HG02938 (cell line): ENCODE measurements at regions not wholly inside any gene's neighbourhood (a gene's known extent, or its start where the extent isn't known, plus 50 kb on each side); places are given as distances from the start of the nearest gene placed in this dataset.

Experiments
- ATAC-seq: cut with Tn5 transposase; IDR thresholded peaks from one replicate; pipeline ENCODE4 v1.9.1; 2021; ENCODE audit warnings: mild to moderate bottlenecking, moderate library complexity; ENCODE audit not compliant: unreplicated experiment

GRCh38 chr4:182083671-182084410 lies 159.4 kb upstream of the TENM3 start:
- ATAC-seq, result no peak

- no peak for ATAC-seq
These were observed 158.1 kb upstream of the TENM3 start for GRCh38 chr4:182085051-182085480.

GRCh38 chr4:182089326-182089725 lies 153.9 kb upstream of the TENM3 start:
- no peak for ATAC-seq

- ATAC-seq, result no peak
These were observed 153.0 kb upstream of the TENM3 start for GRCh38 chr4:182090186-182090585.

- no peak for ATAC-seq
These were observed 152.1 kb upstream of the TENM3 start for GRCh38 chr4:182091128-182091527.

GRCh38 chr4:182093431-182093831 lies 149.8 kb upstream of the TENM3 start:
- no peak for ATAC-seq

- ATAC-seq, result no peak
These were observed 149.3 kb upstream of the TENM3 start for GRCh38 chr4:182093935-182094334.

- ATAC-seq, result no peak
These were observed 141.6 kb upstream of the TENM3 start for GRCh38 chr4:182101618-182102017.

- ATAC-seq, result no peak
These were observed 140.6 kb upstream of the TENM3 start for GRCh38 chr4:182102576-182102975.

- no peak for ATAC-seq
These were observed 139.4 kb upstream of the TENM3 start for GRCh38 chr4:182103614-182104319.

- no peak for ATAC-seq
These were observed 137.8 kb upstream of the TENM3 start for GRCh38 chr4:182105416-182105815.

GRCh38 chr4:182107931-182108330 lies 135.3 kb upstream of the TENM3 start:
- ATAC-seq, result no peak

GRCh38 chr4:182111586-182111985 lies 131.6 kb upstream of the TENM3 start:
- no peak for ATAC-seq

- ATAC-seq, result no peak
These were observed 129.4 kb upstream of the TENM3 start for GRCh38 chr4:182113779-182114178.

- ATAC-seq, result no peak
These were observed 118.8 kb upstream of the TENM3 start for GRCh38 chr4:182124359-182124758.

GRCh38 chr4:182126096-182126495 lies 117.1 kb upstream of the TENM3 start:
- no peak for ATAC-seq

- no peak for ATAC-seq
These were observed 116.6 kb upstream of the TENM3 start for GRCh38 chr4:182126603-182127002.

GRCh38 chr4:182133033-182133432 lies 110.2 kb upstream of the TENM3 start:
- ATAC-seq, result no peak

- ATAC-seq, result no peak
These were observed 108.9 kb upstream of the TENM3 start for GRCh38 chr4:182134261-182134660.

- ATAC-seq, result no peak
These were observed 107.0 kb upstream of the TENM3 start for GRCh38 chr4:182136201-182136600.

- no peak for ATAC-seq
These were observed 105.9 kb upstream of the TENM3 start for GRCh38 chr4:182137343-182137742.

GRCh38 chr4:182139491-182139890 lies 103.7 kb upstream of the TENM3 start:
- no peak for ATAC-seq
